ENCODE measurements at regions not wholly inside any gene's neighbourhood (a gene's known extent, or its start where the extent isn't known, plus 50 kb on each side); places are given as distances from the start of the nearest gene placed in this dataset.
A peak's percentile ranks its signal among the peaks of the same experiment; 100 is the strongest.

DNA sequence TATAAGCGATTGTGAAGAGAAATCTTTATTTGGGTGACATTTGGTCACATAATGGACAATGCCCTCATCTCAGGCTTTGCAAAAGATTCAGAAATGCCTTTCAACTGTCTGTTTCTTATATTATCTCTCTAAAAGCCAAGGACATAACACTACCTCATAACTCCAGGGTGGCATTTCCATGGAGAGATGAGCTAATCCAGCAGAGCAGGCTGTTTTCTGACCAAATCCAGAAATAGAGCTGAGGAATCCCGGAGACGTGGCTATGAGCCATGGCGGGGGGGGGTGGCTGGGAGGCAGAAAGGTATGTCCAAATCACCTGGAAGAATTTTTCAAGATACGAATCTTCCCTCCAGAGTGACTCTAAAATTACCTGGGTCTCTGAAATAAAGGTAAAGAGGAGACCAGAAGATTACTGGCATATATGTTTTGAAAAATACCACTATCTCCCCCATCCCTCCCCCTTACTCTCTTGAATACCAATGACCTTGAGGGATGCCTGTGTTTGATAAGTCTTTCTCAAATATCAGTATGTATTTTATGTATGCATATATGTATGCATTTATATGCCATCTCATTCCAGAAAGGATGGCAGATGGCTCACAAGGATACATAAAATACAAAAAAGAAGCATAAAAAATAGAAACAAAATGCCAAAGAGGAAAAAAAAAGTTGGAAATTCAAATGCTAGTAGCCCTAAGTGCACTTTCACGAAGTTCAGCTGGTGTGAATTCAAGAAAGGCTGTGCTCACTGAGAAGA, 296.0 kb upstream of the MGAT5 start:
- intact Hi-C loops (cut with DNase I), result no loop called here
- Histone ChIP-seq H3K4me1 (peaks cover 0 to 23% (median 17%) of the 10 kb centered on the region in 4 donors), H3K4me3 (no peak overlapping the region), H3K27ac (replicated peaks in 1 of 4) (no peak overlapping the region), H3K9me3 (no peaks in the 10 kb centered on the region), H3K27me3 (no peaks in the 10 kb centered on the region), H3K36me3 (no peaks in the 10 kb centered on the region)
- 55% methylated on average over 6 of the region's 6 CpGs for WGBS
- TF ChIP-seq POLR2A (IDR thresholded peaks at IDR 0.05; ENCODE audit: low read depth) (no peak), EP300 (IDR thresholded peaks at IDR 0.05) (no peak), POLR2AphosphoS5 (IDR thresholded peaks at IDR 0.05) (no peak)
- TF ChIP-seq, protein P1, sequence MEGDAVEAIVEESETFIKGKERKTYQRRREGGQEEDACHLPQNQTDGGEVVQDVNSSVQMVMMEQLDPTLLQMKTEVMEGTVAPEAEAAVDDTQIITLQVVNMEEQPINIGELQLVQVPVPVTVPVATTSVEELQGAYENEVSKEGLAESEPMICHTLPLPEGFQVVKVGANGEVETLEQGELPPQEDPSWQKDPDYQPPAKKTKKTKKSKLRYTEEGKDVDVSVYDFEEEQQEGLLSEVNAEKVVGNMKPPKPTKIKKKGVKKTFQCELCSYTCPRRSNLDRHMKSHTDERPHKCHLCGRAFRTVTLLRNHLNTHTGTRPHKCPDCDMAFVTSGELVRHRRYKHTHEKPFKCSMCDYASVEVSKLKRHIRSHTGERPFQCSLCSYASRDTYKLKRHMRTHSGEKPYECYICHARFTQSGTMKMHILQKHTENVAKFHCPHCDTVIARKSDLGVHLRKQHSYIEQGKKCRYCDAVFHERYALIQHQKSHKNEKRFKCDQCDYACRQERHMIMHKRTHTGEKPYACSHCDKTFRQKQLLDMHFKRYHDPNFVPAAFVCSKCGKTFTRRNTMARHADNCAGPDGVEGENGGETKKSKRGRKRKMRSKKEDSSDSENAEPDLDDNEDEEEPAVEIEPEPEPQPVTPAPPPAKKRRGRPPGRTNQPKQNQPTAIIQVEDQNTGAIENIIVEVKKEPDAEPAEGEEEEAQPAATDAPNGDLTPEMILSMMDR (IDR thresholded peaks at IDR 0.05), result no peak
- DNase-seq (ENCODE audit: extremely low spot score), result no peak

GRCh38 chr2:133959066-133959465, 294.8 kb upstream of the MGAT5 start:
- H3K27me3 ChIP-seq, result no peaks in the 10 kb centered on the region
- peak; percentile 31 for DNase-seq (ENCODE audit: extremely low spot score)
- no peaks in the 10 kb centered on the region for H3K36me3 ChIP-seq
- WGBS, result 57% methylated on average over 1 of the region's 1 CpG
- intact Hi-C loops (cut with DNase I), result no loop called here
- TF ChIP-seq POLR2A (IDR thresholded peaks at IDR 0.05; ENCODE audit: low read depth) (no peak), POLR2AphosphoS5 (IDR thresholded peaks at IDR 0.05) (no peak), EP300 (IDR thresholded peaks at IDR 0.05) (no peak)
- TF ChIP-seq, protein P1 (IDR thresholded peaks at IDR 0.05), result no peak
- H3K4me3 ChIP-seq, result no peak overlapping the region
- no peaks in the 10 kb centered on the region for H3K9me3 ChIP-seq
- H3K27ac ChIP-seq (replicated peaks in 1 of 4), result no peak overlapping the region
- H3K4me1 ChIP-seq, result peaks cover 0 to 23% (median 17%) of the 10 kb centered on the region in 4 donors

GRCh38 chr2:133966720-133967304, 287.1 kb upstream of the MGAT5 start:
- Histone ChIP-seq H3K4me3 (no peak overlapping the region), H3K27me3 (no peaks in the 10 kb centered on the region)

GRCh38 chr2:133967326-133967725, 286.5 kb upstream of the MGAT5 start:
- intact Hi-C loops (cut with DNase I), result no loop called here
- TF ChIP-seq POLR2A (IDR thresholded peaks at IDR 0.05; ENCODE audit: low read depth) (no peak), POLR2AphosphoS5 (IDR thresholded peaks at IDR 0.05) (no peak), EP300 (IDR thresholded peaks at IDR 0.05) (no peak)
- TF ChIP-seq, protein P1 (IDR thresholded peaks at IDR 0.05), result no peak
- no peaks in the 10 kb centered on the region for H3K36me3 ChIP-seq
- no peaks in the 10 kb centered on the region for H3K27me3 ChIP-seq
- no peak overlapping the region for H3K27ac ChIP-seq (replicated peaks in 1 of 4)
- no peak for DNase-seq (ENCODE audit: extremely low spot score)
- peaks cover under 1 to 11% (median 4%) of the 10 kb centered on the region in 4 donors for H3K4me1 ChIP-seq
- 70% methylated on average over 4 of the region's 4 CpGs for WGBS
- H3K9me3 ChIP-seq, result no peaks in the 10 kb centered on the region
- no peak overlapping the region for H3K4me3 ChIP-seq

More at GRCh38 chr2:133966720-133967304, 287.1 kb upstream of the MGAT5 start:
- DNase-seq (ENCODE audit: extremely low spot score), result no peak
- Histone ChIP-seq H3K4me1 (peaks cover 0 to 6% (median under 1%) of the 10 kb centered on the region in 4 donors), H3K36me3 (no peaks in the 10 kb centered on the region), H3K9me3 (no peaks in the 10 kb centered on the region), H3K27ac (replicated peaks in 1 of 4) (no peak overlapping the region)
- intact Hi-C loops (cut with DNase I), result no loop called here
- TF ChIP-seq, protein P1 (IDR thresholded peaks at IDR 0.05), result no peak
- TF ChIP-seq POLR2AphosphoS5 (IDR thresholded peaks at IDR 0.05), result no peak
- no peak for TF ChIP-seq EP300 (IDR thresholded peaks at IDR 0.05)
- TF ChIP-seq POLR2A (IDR thresholded peaks at IDR 0.05; ENCODE audit: low read depth), result no peak
- WGBS, result 70% methylated on average over 4 of the region's 4 CpGs

All from esophagus muscularis mucosa (tissue), 4 donors.